ENCODE measurements at regions not wholly inside any gene's neighbourhood (a gene's known extent, or its start where the extent isn't known, plus 50 kb on each side); places are given as distances from the start of the nearest gene placed in this dataset.
A peak's percentile ranks its signal among the peaks of the same experiment; 100 is the strongest.
"Not testable (repeated sequence)": the region's sequence is repeated elsewhere in the genome, so short reads cannot be mapped to it uniquely, and the experiment has no call there.

- no peak for DNase-seq
These were observed 108.6 kb downstream of the ZMAT1 start for GRCh38 chrX:101823236-101823635.

DNA sequence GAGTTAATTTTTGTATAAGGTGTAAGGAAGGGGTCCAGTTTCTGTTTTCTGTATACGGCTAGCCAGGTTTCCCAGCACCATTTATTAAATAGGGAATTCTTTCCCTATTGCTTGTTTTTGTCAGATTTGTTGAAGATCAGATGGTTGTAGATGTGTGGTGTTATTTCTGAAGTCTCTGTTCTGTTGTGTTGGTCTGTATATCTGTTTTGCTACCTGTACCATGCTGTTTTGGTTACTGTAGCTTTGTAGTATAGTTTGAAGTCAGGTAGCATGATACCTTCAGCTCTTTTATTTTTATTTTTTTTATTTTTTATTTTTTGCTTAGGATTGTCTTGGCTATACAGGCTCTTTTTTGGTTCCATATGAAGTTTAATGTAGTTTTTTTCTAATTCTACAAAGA is 114.1 kb downstream of the ZMAT1 start:
- DNase-seq = not testable (repeated sequence)

- DNase-seq = no peak
These were observed 118.6 kb downstream of the ZMAT1 start for GRCh38 chrX:101813200-101813599.

GRCh38 chrX:101803451-101803850 is 128.4 kb downstream of the ZMAT1 start:
- DNase-seq = peak in 1 of 2 donors; percentile 1

GRCh38 chrX:101799387-101799786 is 132.4 kb downstream of the ZMAT1 start:
- DNase-seq = peak; percentile 90 to 92

DNA sequence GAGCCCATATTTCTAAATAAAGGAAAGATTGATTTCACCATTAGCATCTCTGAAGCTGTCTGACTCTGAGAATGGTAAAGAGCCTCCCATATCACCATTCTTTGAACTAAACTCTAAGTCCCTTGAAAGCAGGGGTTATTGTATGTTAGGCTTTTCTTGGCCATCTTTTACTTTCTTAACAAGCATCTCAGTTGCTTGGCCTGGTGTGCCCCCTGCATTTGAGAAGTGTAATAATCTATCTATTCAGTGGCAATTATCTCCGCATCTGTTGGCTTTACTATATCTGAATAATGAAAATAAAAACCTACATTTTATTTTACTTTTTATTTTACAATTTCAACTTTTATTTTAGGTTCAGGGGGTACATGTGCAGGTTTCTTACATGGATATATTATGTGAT is 128.3 kb upstream of the ARMCX2 start:
- DNase-seq = no peak

GRCh38 chrX:101785142-101785541 is 125.5 kb upstream of the ARMCX2 start:
- DNase-seq = no peak

- not testable (repeated sequence) for DNase-seq
These were observed 120.8 kb upstream of the ARMCX2 start for GRCh38 chrX:101780421-101780820.

DNA sequence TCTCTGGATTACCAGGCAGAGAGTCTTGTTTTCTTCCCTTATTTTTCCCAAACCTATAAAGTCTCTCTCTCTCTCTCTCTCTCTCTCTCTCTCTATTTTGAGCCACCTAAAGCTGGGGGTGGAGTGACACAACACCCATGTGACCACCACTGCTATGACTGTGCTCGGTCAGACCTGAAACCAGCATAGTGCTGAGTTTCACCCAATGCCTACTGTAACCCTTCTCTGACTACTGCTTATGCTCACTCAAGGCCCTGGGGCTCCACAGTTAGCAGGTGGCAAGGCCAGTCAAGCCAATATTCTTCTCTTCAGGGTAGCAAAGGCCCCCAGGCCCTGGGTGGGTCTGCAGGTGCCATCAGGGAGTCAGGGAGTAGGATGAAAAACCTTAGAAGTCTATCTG is 114.7 kb upstream of the ARMCX2 start:
- no peak for DNase-seq

- no peak for DNase-seq
These were observed 104.9 kb upstream of the ARMCX2 start for GRCh38 chrX:101764538-101764937.

GRCh38 chrX:101759000-101759399 is 99.3 kb upstream of the ARMCX2 start:
- peak; percentile 35 to 37 for DNase-seq

- DNase-seq = no peak
These were observed 91.1 kb upstream of the ARMCX2 start for GRCh38 chrX:101750744-101751143.

DNA sequence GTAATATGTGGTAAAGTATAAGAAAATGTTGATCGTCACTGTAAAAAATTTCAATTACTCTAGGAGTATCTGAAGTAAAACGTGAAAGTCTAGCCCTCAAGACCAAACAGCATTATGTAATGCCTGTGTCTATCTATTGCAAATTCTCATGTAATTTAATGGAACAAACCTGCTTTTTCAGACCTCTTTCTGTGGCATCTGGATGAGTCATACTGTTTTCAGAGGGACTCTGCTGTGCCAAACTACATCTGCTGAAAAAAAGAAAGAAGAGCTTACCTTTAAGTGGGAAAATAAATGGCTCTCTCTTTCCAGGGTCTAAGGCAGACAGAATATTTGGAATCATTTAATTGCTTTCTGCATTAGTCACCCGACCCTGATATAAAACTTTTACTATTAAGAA is 89.8 kb upstream of the ARMCX2 start:
- no peak for DNase-seq

GRCh38 chrX:101745046-101745445 is 85.4 kb upstream of the ARMCX2 start:
- DNase-seq = no peak

- no peak for DNase-seq
These were observed 84.4 kb upstream of the ARMCX2 start for GRCh38 chrX:101744085-101744484.

GRCh38 chrX:101740642-101741041 is 81.0 kb upstream of the ARMCX2 start:
- DNase-seq = no peak

DNA sequence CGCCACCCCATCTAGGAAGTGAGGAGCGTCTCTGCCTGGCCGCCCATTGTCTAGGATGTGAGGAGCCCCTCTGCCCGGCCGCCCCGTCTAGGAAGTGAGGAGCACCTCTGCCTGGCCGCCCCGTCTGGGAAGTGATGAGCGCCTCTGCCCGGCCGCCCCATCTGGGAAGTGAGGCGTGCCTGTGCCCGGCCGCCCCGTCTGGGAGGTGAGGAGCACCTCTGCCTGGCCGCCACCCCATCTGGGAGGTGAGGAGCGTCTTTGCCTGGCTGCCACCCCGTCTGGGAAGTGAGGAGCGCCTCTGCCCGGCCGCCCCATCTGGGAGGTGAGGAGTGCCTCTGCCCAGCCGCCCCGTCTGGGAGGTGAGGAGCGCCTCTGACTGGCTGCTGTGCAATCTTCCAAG is 79.2 kb upstream of the ARMCX2 start:
- DNase-seq = not testable (repeated sequence)

DNA sequence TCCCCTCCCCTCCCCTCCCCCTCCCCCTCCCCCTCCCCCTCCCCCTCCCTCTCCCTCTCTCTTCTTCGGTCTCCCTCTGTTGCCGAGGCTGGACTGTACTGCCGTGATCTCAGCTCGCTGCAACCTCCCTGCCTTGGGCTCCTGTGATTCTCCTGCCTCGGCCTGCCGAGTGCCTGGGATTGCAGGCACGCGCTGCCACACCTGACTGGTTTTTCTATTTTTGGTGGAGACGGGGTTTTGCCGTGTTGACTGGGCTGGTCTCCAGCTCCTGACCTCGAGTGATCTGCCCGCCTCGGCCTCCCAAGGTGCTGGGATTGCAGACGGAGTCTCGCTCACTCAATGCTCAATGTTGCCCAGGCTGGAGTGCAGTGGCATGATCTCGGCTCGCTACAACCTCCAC is 78.8 kb upstream of the ARMCX2 start:
- DNase-seq = not testable (repeated sequence)

GRCh38 chrX:101736651-101737050 is 77.0 kb upstream of the ARMCX2 start:
- no peak for DNase-seq

- DNase-seq = no peak
These were observed 73.2 kb upstream of the ARMCX2 start for GRCh38 chrX:101732870-101733269.

- DNase-seq = no peak
These were observed 70.3 kb upstream of the ARMCX2 start for GRCh38 chrX:101729986-101730385.

Measured in inflammatory macrophage (primary cell).